Fibroblast of lung (primary cell): ENCODE measurements at regions not wholly inside any gene's neighbourhood (a gene's known extent, or its start where the extent isn't known, plus 50 kb on each side); places are given as distances from the start of the nearest gene placed in this dataset.

ENCODE experiments used
- DNase-seq, 2 donors: peaks; one replicate each; pipeline versions ENCODE4 v3.0.0 to v3.0.0-alpha.2; 2010; ENCODE audit warnings: low read depth in 2 of 2
- H2AFZ ChIP-seq: 2 replicates; pipeline ENCODE4 v1.5.1; 2012; ENCODE audit warnings: low read length, control low read depth, inconsistent platforms
- H3K27ac ChIP-seq: 2 replicates; pipeline ENCODE4 v1.5.1; 2011; ENCODE audit warnings: low read length, control low read depth; ENCODE audit not compliant: insufficient read depth
- H3K27me3 ChIP-seq: 2 replicates; pipeline ENCODE4 v1.5.1; 2011; ENCODE audit warnings: mild to moderate bottlenecking, low read length; ENCODE audit not compliant: control insufficient read depth, insufficient read depth
- H3K36me3 ChIP-seq: 2 replicates; pipeline ENCODE4 v1.5.1; 2011; ENCODE audit warnings: low read length; ENCODE audit not compliant: control insufficient read depth, insufficient read depth
- H3K4me1 ChIP-seq: 2 replicates; pipeline ENCODE4 v1.5.1; 2011; ENCODE audit warnings: low read length; ENCODE audit not compliant: control insufficient read depth, insufficient read depth; ENCODE audit errors: extremely low read depth
- H3K4me2 ChIP-seq: 2 replicates; pipeline ENCODE4 v1.5.1; 2011; ENCODE audit warnings: low read length, control low read depth; ENCODE audit not compliant: insufficient read depth; ENCODE audit errors: extremely low read depth
- H3K4me3 ChIP-seq, 4 experiments: fragments of 200-600 bp in 1 of 4; sonication (generic) in 1 of 4; replicated peaks in 1 of 4; 2 replicates each; pipeline ENCODE4 v1.5.1; 2011 to 2016; ENCODE audit warnings: low read length in 4 of 4, low read depth in 3 of 4, mild to moderate bottlenecking in 3 of 4, control low read depth in 2 of 4, inconsistent platforms in 1 of 4, mixed read lengths in 1 of 4; ENCODE audit not compliant: insufficient read depth in 1 of 4; ENCODE audit errors: control extremely low read depth in 1 of 4
- H3K79me2 ChIP-seq: 2 replicates; pipeline ENCODE4 v1.5.1; 2012; ENCODE audit warnings: mild to moderate bottlenecking, low read length, inconsistent platforms; ENCODE audit not compliant: control insufficient read depth, insufficient read depth
- H3K9ac ChIP-seq: 2 replicates; pipeline ENCODE4 v1.5.1; 2011; ENCODE audit warnings: mild to moderate bottlenecking, low read length, control low read depth; ENCODE audit not compliant: insufficient read depth
- H3K9me3 ChIP-seq: 2 replicates; pipeline ENCODE4 v1.5.1; 2012; ENCODE audit warnings: low read depth, low read length; ENCODE audit not compliant: control insufficient read depth, insufficient read depth
- H4K20me1 ChIP-seq: 2 replicates; pipeline ENCODE4 v1.5.1; 2011; ENCODE audit warnings: low read length; ENCODE audit not compliant: control insufficient read depth, insufficient read depth; ENCODE audit errors: extremely low read depth
- EZH2 ChIP-seq: IDR thresholded peaks from 2 replicates; pipeline ENCODE4 v1.5.1; 2012; ENCODE audit warnings: low read length, control low read depth, mild to moderate bottlenecking; ENCODE audit errors: missing control alignments
- TF ChIP-seq, protein P1 (sequence below), 2 donors: IDR thresholded peaks in 1 of 2; conservative IDR thresholded peaks in 1 of 2; 1 replicate in 1 of 2; 2 replicates in 1 of 2; pipeline ENCODE4 v1.5.1; 2011 to 2012; ENCODE audit warnings: low read length in 2 of 2, control low read depth in 1 of 2, inconsistent platforms in 1 of 2, low read depth in 1 of 2, mild to moderate bottlenecking in 1 of 2

DNA sequence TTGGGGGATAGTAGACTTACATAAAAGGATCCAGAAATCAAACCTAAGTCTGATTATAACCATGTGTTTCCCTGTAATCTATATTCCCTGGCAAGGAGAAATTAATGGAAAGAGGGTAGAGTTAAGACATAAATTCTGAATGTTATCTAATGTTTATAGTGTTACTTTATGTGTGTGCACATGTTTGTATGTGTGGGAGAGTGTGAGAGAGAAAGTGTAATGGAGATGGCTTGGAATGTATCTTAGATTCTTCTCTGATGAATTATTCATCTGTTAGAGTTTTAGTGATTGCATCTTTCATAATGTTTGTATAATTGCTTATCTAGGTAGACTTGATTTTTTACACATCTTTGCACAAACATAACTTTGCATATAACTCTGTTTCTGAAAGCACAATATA lies 490.9 kb downstream of the FLRT2 start:
- Histone ChIP-seq H3K9me3 (no peaks in the 10 kb centered on the region), H3K27me3 (no peaks in the 10 kb centered on the region), H3K4me1 (no peaks in the 10 kb centered on the region), H4K20me1 (no peaks in the 10 kb centered on the region), H3K9ac (no peak overlapping the region), H3K27ac (no peak overlapping the region), H3K36me3 (no peaks in the 10 kb centered on the region), H2AFZ (no peak overlapping the region), H3K79me2 (no peaks in the 10 kb centered on the region), H3K4me2 (no peak overlapping the region), H3K4me3 (no peak overlapping the region)
- TF ChIP-seq EZH2 = no peak
- TF ChIP-seq, protein P1, sequence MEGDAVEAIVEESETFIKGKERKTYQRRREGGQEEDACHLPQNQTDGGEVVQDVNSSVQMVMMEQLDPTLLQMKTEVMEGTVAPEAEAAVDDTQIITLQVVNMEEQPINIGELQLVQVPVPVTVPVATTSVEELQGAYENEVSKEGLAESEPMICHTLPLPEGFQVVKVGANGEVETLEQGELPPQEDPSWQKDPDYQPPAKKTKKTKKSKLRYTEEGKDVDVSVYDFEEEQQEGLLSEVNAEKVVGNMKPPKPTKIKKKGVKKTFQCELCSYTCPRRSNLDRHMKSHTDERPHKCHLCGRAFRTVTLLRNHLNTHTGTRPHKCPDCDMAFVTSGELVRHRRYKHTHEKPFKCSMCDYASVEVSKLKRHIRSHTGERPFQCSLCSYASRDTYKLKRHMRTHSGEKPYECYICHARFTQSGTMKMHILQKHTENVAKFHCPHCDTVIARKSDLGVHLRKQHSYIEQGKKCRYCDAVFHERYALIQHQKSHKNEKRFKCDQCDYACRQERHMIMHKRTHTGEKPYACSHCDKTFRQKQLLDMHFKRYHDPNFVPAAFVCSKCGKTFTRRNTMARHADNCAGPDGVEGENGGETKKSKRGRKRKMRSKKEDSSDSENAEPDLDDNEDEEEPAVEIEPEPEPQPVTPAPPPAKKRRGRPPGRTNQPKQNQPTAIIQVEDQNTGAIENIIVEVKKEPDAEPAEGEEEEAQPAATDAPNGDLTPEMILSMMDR (conservative IDR thresholded peaks at IDR 0.05 in 1 of 2, IDR thresholded peaks at IDR 0.05 in 1 of 2; ENCODE audit: low read depth in 1 of 2, low read length in 2 of 2) = no peak
- no peak for DNase-seq

DNA sequence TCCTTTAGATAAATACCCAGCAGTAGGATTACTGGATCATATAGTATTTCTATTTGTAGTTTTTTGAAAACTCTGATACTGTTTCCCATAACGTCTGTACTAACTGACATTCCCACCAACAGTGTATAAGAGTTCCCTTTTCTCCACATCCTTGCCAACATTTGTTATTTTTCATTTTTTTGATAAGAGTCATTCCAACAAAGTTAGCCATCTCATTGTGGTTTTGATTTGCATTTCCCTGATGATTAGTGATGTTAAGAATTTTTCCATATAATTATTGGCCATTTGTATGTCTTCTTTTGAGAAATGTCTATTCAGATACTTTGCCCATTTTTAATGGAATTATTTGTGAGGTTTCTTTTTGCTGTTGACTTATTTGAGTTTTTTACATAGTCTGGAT lies 486.0 kb downstream of the FLRT2 start:
- DNase-seq = peak; percentile 57 to 64
- H2AFZ ChIP-seq = no peak overlapping the region
- H3K79me2 ChIP-seq = no peaks in the 10 kb centered on the region
- H3K4me3 ChIP-seq = no peak overlapping the region
- H3K27ac ChIP-seq = no peak overlapping the region
- H3K4me1 ChIP-seq = no peaks in the 10 kb centered on the region
- no peak overlapping the region for H3K9ac ChIP-seq
- no peaks in the 10 kb centered on the region for H3K36me3 ChIP-seq
- H3K9me3 ChIP-seq = no peaks in the 10 kb centered on the region
- H3K4me2 ChIP-seq = no peak overlapping the region
- TF ChIP-seq, protein P1 (conservative IDR thresholded peaks at IDR 0.05 in 1 of 2, IDR thresholded peaks at IDR 0.05 in 1 of 2; ENCODE audit: low read depth in 1 of 2, low read length in 2 of 2) = no peak
- TF ChIP-seq EZH2 = no peak
- no peaks in the 10 kb centered on the region for H3K27me3 ChIP-seq
- no peaks in the 10 kb centered on the region for H4K20me1 ChIP-seq

DNA sequence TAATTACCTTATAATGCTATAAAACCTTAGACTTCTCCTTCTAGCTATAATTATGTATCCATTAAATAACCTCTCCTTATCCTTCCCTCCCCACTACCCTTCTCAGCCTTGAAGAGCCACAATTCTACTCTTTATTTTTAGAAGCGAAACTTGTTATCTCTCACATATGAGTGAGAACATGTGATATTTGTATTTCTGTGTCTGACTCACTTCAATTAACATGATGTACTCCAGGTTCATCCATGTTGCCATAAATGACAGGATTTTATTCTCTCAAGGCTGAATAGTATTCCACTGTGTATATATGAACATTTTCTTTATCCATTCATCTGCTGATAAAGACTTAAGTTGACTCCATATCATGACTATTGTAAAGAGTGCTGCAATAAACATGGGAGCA lies 485.6 kb downstream of the FLRT2 start:
- H4K20me1 ChIP-seq = no peaks in the 10 kb centered on the region
- H2AFZ ChIP-seq = no peak overlapping the region
- H3K27ac ChIP-seq = no peak overlapping the region
- no peak overlapping the region for H3K4me3 ChIP-seq
- H3K27me3 ChIP-seq = no peaks in the 10 kb centered on the region
- H3K79me2 ChIP-seq = no peaks in the 10 kb centered on the region
- TF ChIP-seq, protein P1 (conservative IDR thresholded peaks at IDR 0.05 in 1 of 2, IDR thresholded peaks at IDR 0.05 in 1 of 2; ENCODE audit: low read depth in 1 of 2, low read length in 2 of 2) = no peak
- TF ChIP-seq EZH2 = no peak
- H3K9me3 ChIP-seq = no peaks in the 10 kb centered on the region
- H3K4me1 ChIP-seq = no peaks in the 10 kb centered on the region
- DNase-seq = peak in 1 of 2 donors; percentile 15
- no peaks in the 10 kb centered on the region for H3K36me3 ChIP-seq
- H3K4me2 ChIP-seq = no peak overlapping the region
- no peak overlapping the region for H3K9ac ChIP-seq
